ENCODE measurements at regions not wholly inside any gene's neighbourhood (a gene's known extent, or its start where the extent isn't known, plus 50 kb on each side); places are given as distances from the start of the nearest gene placed in this dataset.

- TF ChIP-seq, protein P1, sequence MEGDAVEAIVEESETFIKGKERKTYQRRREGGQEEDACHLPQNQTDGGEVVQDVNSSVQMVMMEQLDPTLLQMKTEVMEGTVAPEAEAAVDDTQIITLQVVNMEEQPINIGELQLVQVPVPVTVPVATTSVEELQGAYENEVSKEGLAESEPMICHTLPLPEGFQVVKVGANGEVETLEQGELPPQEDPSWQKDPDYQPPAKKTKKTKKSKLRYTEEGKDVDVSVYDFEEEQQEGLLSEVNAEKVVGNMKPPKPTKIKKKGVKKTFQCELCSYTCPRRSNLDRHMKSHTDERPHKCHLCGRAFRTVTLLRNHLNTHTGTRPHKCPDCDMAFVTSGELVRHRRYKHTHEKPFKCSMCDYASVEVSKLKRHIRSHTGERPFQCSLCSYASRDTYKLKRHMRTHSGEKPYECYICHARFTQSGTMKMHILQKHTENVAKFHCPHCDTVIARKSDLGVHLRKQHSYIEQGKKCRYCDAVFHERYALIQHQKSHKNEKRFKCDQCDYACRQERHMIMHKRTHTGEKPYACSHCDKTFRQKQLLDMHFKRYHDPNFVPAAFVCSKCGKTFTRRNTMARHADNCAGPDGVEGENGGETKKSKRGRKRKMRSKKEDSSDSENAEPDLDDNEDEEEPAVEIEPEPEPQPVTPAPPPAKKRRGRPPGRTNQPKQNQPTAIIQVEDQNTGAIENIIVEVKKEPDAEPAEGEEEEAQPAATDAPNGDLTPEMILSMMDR (IDR thresholded peaks at IDR 0.05): no peak
- TF ChIP-seq POLR2A (IDR thresholded peaks at IDR 0.05): no peak
These were observed 51.1 kb upstream of the MAP4 start for GRCh38 chr3:48067271-48067670.

All from body of pancreas (tissue), 4 donors.